ENCODE measurements at regions not wholly inside any gene's neighbourhood (a gene's known extent, or its start where the extent isn't known, plus 50 kb on each side); places are given as distances from the start of the nearest gene placed in this dataset.

GRCh38 chr9:33742051-33742450, 53.3 kb upstream of the PRSS3 start:
- no peak for DNase-seq (ENCODE audit: low spot score)
- ChIA-PET POLR2A (ENCODE audit: low non-redundant PET) (no interaction called here), CTCF (no interaction called here)
- no peak for TF ChIP-seq CTCF (conservative IDR thresholded peaks at IDR 0.05; ENCODE audit: low read depth)
- no peak overlapping the region for H3K27ac ChIP-seq

GRCh38 chr9:33742519-33742918, 52.8 kb upstream of the PRSS3 start:
- no peak for TF ChIP-seq CTCF (conservative IDR thresholded peaks at IDR 0.05; ENCODE audit: low read depth)
- no peak overlapping the region for H3K27ac ChIP-seq
- ChIA-PET CTCF (interaction anchor here (0.7 kb wide), 1 partner anchor 1165 kb away, joined by 5 read pairs; no protein-coding TSS in a partner anchor), POLR2A (ENCODE audit: low non-redundant PET) (no interaction called here)
- no peak for DNase-seq (ENCODE audit: low spot score)

Data from RWPE1 (cell line).